ENCODE measurements at regions not wholly inside any gene's neighbourhood (a gene's known extent, or its start where the extent isn't known, plus 50 kb on each side); places are given as distances from the start of the nearest gene placed in this dataset.

GRCh38 chr3:3516996-3517395 is 282.2 kb upstream of the LRRN1 start:
- TF ChIP-seq CTCF (IDR thresholded peaks at IDR 0.05; ENCODE audit: insufficient read depth, low read depth, low read length) (no peak), EZH2 (IDR thresholded peaks at IDR 0.05; ENCODE audit: insufficient read depth, low read length) (no peak)
